MCF 10A (cell line): ENCODE measurements at regions not wholly inside any gene's neighbourhood (a gene's known extent, or its start where the extent isn't known, plus 50 kb on each side); places are given as distances from the start of the nearest gene placed in this dataset.

Experiments used
- BruUV-seq: library from RNA; stranded (reverse); fragments of 400-500 nt; replicated peaks from 2 replicates; lab custom pipeline; 2021; lab: Mats Ljungman, UMichigan
- CTCF ChIA-PET: fragments of 300-600 bp; sonication (Branson Sonifier 250); formaldehyde crosslinking; extraction: SDS; loops from one replicate; lab custom pipeline; 2021; ENCODE audit warnings: antibody characterized with exemption, inconsistent platforms; lab: Yijun Ruan, JAX
- POLR2A ChIA-PET: fragments of 300-600, 350-650 bp; sonication (Branson Sonifier 250); formaldehyde crosslinking; extraction: SDS; loops from one replicate; lab custom pipeline; 2020; ENCODE audit warnings: antibody characterized with exemption, inconsistent platforms; lab: Yijun Ruan, JAX
- DNase-seq: peaks from one replicate; pipeline ENCODE4 v3.0.0-alpha.2; 2018; ENCODE audit not compliant: unreplicated experiment
- H3K27ac Mint-ChIP-seq: one replicate; pipeline ENCODE4 v1.8.0; 2022; ENCODE audit warnings: mild to moderate bottlenecking, low read depth, mixed read lengths; ENCODE audit not compliant: unreplicated experiment
- H3K27me3 Mint-ChIP-seq: one replicate; pipeline ENCODE4 v1.8.0; 2022; ENCODE audit warnings: mixed read lengths; ENCODE audit not compliant: insufficient read depth, unreplicated experiment
- H3K36me3 Mint-ChIP-seq: one replicate; pipeline ENCODE4 v1.8.0; 2022; ENCODE audit warnings: mild to moderate bottlenecking, moderate library complexity, mixed read lengths; ENCODE audit not compliant: insufficient read depth, unreplicated experiment
- H3K4me1 Mint-ChIP-seq: one replicate; pipeline ENCODE4 v1.8.0; 2022; ENCODE audit warnings: mixed read lengths; ENCODE audit not compliant: insufficient read depth, unreplicated experiment
- H3K4me3 Mint-ChIP-seq: one replicate; pipeline ENCODE4 v1.8.0; 2022; ENCODE audit warnings: mild to moderate bottlenecking, moderate library complexity, mixed read lengths; ENCODE audit not compliant: unreplicated experiment
- H3K9me3 Mint-ChIP-seq: one replicate; pipeline ENCODE4 v1.8.0; 2022; ENCODE audit warnings: mixed read lengths; ENCODE audit not compliant: unreplicated experiment
- CTCF ChIP-seq: fragments of 200-600 bp; IDR thresholded peaks from one replicate; pipeline ENCODE4 v1.8.0; 2022; ENCODE audit warnings: antibody characterized with exemption, mild to moderate bottlenecking; ENCODE audit not compliant: unreplicated experiment
- intact Hi-C: fragments of 100-400 bp; cut with micrococcal nuclease; formaldehyde crosslinking; loops from 2 replicates; pipeline ENCODE4 v1.14.1; 2022

GRCh38 chr13:94880463-94880862 is 168.1 kb upstream of the SOX21 start:
- Mint-ChIP-seq H3K36me3 (no peaks in the 10 kb centered on the region), H3K27ac (no peak overlapping the region), H3K4me3 (no peak overlapping the region), H3K9me3 (no peaks in the 10 kb centered on the region), H3K4me1 (no peaks in the 10 kb centered on the region), H3K27me3 (no peaks in the 10 kb centered on the region)
- no peak for TF ChIP-seq CTCF
- no TSS peak for BruUV-seq
- no peak for DNase-seq
- intact Hi-C loops, result no loop called here
- ChIA-PET POLR2A (no interaction called here), CTCF (no interaction called here)

GRCh38 chr13:94878602-94879165 is 166.3 kb upstream of the SOX21 start:
- no peaks in the 10 kb centered on the region for H3K27me3 Mint-ChIP-seq
- ChIA-PET CTCF (no interaction called here), POLR2A (no interaction called here)
- H3K4me3 Mint-ChIP-seq, result no peak overlapping the region
- H3K36me3 Mint-ChIP-seq, result no peaks in the 10 kb centered on the region
- no peak for TF ChIP-seq CTCF
- DNase-seq, result no peak
- no peaks in the 10 kb centered on the region for H3K4me1 Mint-ChIP-seq
- no peak overlapping the region for H3K27ac Mint-ChIP-seq
- intact Hi-C loops, result no loop called here
- no peaks in the 10 kb centered on the region for H3K9me3 Mint-ChIP-seq
- BruUV-seq, result no TSS peak

GRCh38 chr13:94864474-94864873 is 152.1 kb upstream of the SOX21 start:
- no peak for DNase-seq
- Mint-ChIP-seq H3K27ac (no peak overlapping the region), H3K27me3 (peaks cover 47% of the 10 kb centered on the region), H3K36me3 (no peaks in the 10 kb centered on the region), H3K4me1 (no peaks in the 10 kb centered on the region), H3K4me3 (no peak overlapping the region), H3K9me3 (no peaks in the 10 kb centered on the region)
- intact Hi-C loops, result no loop called here
- POLR2A ChIA-PET, result no interaction called here
- no TSS peak for BruUV-seq
- no peak for TF ChIP-seq CTCF
- CTCF ChIA-PET, result no interaction called here

GRCh38 chr13:94860981-94861407 is 148.6 kb upstream of the SOX21 start:
- H3K27ac Mint-ChIP-seq, result peak overlapping the region; percentile 32
- no TSS peak for BruUV-seq
- TF ChIP-seq CTCF, result no peak
- POLR2A ChIA-PET, result no interaction called here
- no peaks in the 10 kb centered on the region for H3K4me1 Mint-ChIP-seq
- H3K27me3 Mint-ChIP-seq, result peaks cover 46% of the 10 kb centered on the region
- intact Hi-C loops, result no loop called here
- no peaks in the 10 kb centered on the region for H3K36me3 Mint-ChIP-seq
- DNase-seq, result peak; percentile 48
- no peaks in the 10 kb centered on the region for H3K9me3 Mint-ChIP-seq
- CTCF ChIA-PET, result interaction anchor here (1.2 kb wide), 1 partner anchor 9 kb away, joined by 3 read pairs; no protein-coding TSS in a partner anchor
- H3K4me3 Mint-ChIP-seq, result peak overlapping the region; percentile 68
